Nephron progenitor cell (in vitro differentiated cells): ENCODE measurements at regions not wholly inside any gene's neighbourhood (a gene's known extent, or its start where the extent isn't known, plus 50 kb on each side); places are given as distances from the start of the nearest gene placed in this dataset.

Experiments used
- DNase-seq: peaks from one replicate; pipeline ENCODE4 v3.0.0; 2021
- H3K27ac Mint-ChIP-seq: 2 replicates; pipeline ENCODE4 v1.8.0; 2021; ENCODE audit warnings: mild to moderate bottlenecking, moderate library complexity, mixed read lengths
- H3K27me3 Mint-ChIP-seq: 2 replicates; pipeline ENCODE4 v1.8.0; 2021; ENCODE audit warnings: mild to moderate bottlenecking, low read depth, mixed read lengths; ENCODE audit not compliant: poor library complexity
- H3K36me3 Mint-ChIP-seq: 2 replicates; pipeline ENCODE4 v1.8.0; 2021; ENCODE audit warnings: low read depth, mixed read lengths
- H3K4me1 Mint-ChIP-seq: 2 replicates; pipeline ENCODE4 v1.8.0; 2021; ENCODE audit warnings: mixed read lengths
- H3K4me3 Mint-ChIP-seq: 2 replicates; pipeline ENCODE4 v1.8.0; 2021; ENCODE audit warnings: mild to moderate bottlenecking, moderate library complexity, mixed read lengths
- H3K9me3 Mint-ChIP-seq: 2 replicates; pipeline ENCODE4 v1.8.0; 2021; ENCODE audit warnings: mild to moderate bottlenecking, moderate library complexity, mixed read lengths
- CTCF ChIP-seq: fragments of 200-600 bp; sonication (generic); IDR thresholded peaks from 2 replicates; pipeline ENCODE4 v1.5.0; 2021; ENCODE audit warnings: antibody characterized with exemption

DNA sequence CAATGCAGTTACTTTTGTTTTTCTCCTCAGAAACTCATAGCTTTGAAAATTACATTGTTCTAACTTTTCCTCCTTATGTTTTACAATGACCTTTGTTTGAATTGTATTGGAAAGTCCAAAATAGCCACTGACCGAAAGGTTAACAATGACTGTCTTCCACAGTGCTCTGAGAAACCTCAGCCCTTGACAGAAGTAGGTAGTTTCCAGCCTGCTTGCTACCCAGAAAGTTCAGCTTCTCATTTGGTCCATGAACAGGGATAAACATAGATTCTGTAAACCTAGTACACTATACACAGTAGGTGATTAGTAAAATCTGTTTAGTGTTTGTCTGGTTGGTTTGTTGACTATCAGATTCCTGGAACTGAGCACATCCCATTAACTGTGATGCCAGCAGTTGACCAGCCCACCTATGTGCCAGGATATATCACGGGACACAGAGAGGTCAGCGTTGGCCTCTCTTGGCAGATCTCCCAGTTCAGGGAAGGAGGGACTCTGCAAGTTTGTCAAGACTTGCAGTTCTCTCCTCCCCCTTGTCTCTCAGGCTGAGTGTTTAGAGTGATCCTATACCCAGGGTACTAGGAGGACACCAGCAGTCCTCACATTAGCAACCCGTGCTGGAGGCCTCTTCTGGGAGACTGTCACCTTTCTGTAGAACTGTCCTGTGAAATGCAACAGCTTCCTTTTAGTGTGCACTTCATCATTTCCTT, 297.6 kb downstream of the ARHGAP12 start:
- no peak for DNase-seq
- H3K4me1 Mint-ChIP-seq: no peaks in the 10 kb centered on the region

GRCh38 chr10:31625566-31625965, 303.1 kb downstream of the ARHGAP12 start:
- Mint-ChIP-seq H3K36me3 (peaks cover 21% of the 10 kb centered on the region), H3K27ac (no peak overlapping the region), H3K27me3 (no peaks in the 10 kb centered on the region), H3K4me1 (peaks cover 7% of the 10 kb centered on the region), H3K4me3 (no peak overlapping the region), H3K9me3 (peaks cover 39% of the 10 kb centered on the region)
- no peak for DNase-seq
- TF ChIP-seq CTCF: no peak

More for the DNA sequence above, 297.6 kb downstream of the ARHGAP12 start:
- no peak for TF ChIP-seq CTCF
- Mint-ChIP-seq H3K9me3 (peaks cover 31% of the 10 kb centered on the region), H3K27ac (no peak overlapping the region), H3K36me3 (peaks cover 7% of the 10 kb centered on the region), H3K4me3 (no peak overlapping the region), H3K27me3 (peaks cover 4% of the 10 kb centered on the region)

- Mint-ChIP-seq H3K36me3 (peaks cover 21% of the 10 kb centered on the region), H3K27ac (no peak overlapping the region), H3K4me1 (peaks cover 15% of the 10 kb centered on the region), H3K9me3 (peaks cover 39% of the 10 kb centered on the region), H3K27me3 (no peaks in the 10 kb centered on the region), H3K4me3 (no peak overlapping the region)
- TF ChIP-seq CTCF: no peak
- DNase-seq: no peak
These were observed 304.0 kb downstream of the ARHGAP12 start for GRCh38 chr10:31624611-31625010.

GRCh38 chr10:31623947-31624346, 304.7 kb downstream of the ARHGAP12 start:
- TF ChIP-seq CTCF: no peak
- H3K4me3 Mint-ChIP-seq: no peak overlapping the region
- no peak for DNase-seq
- H3K27me3 Mint-ChIP-seq: no peaks in the 10 kb centered on the region
- H3K9me3 Mint-ChIP-seq: peaks cover 39% of the 10 kb centered on the region
- peaks cover 21% of the 10 kb centered on the region for H3K36me3 Mint-ChIP-seq
- H3K27ac Mint-ChIP-seq: no peak overlapping the region
- peaks cover 21% of the 10 kb centered on the region for H3K4me1 Mint-ChIP-seq

- DNase-seq: no peak
These were observed 304.4 kb downstream of the ZEB1 start for GRCh38 chr10:31623466-31623865.

More at GRCh38 chr10:31623466-31623865, 304.4 kb downstream of the ZEB1 start:
- no peak for TF ChIP-seq CTCF
- no peaks in the 10 kb centered on the region for H3K27me3 Mint-ChIP-seq
- no peak overlapping the region for H3K27ac Mint-ChIP-seq
- no peak overlapping the region for H3K4me3 Mint-ChIP-seq
- peaks cover 21% of the 10 kb centered on the region for H3K36me3 Mint-ChIP-seq
- H3K4me1 Mint-ChIP-seq: peaks cover 26% of the 10 kb centered on the region
- peaks cover 39% of the 10 kb centered on the region for H3K9me3 Mint-ChIP-seq
